ENCODE measurements at regions not wholly inside any gene's neighbourhood (a gene's known extent, or its start where the extent isn't known, plus 50 kb on each side); places are given as distances from the start of the nearest gene placed in this dataset.

DNA sequence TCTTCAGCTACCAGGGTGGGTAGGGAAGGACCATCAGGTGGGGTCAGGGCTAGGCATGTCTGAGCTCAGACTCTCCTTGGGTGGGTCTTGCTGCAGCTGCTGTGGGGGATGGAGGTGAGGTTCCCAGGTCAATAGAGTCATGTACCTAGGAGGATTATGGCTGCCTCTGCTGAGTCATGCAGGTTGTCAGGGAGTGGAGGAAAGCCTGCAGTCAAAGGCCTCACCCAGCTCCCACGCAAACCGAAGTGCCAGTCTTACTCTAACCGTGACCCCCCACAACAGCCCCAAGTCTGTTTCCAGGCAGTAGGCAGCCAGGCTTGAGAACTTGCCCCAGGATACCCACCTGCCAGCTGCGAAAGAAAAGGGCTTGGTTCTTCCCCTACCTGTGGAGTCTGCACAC lies 113.6 kb upstream of the GALNT5 start:
- POLR2A ChIA-PET, result no interaction called here
- CTCF ChIA-PET, result no interaction called here
- DNase-seq (ENCODE audit: extremely low spot score), result no peak
- TF ChIP-seq, protein P1, sequence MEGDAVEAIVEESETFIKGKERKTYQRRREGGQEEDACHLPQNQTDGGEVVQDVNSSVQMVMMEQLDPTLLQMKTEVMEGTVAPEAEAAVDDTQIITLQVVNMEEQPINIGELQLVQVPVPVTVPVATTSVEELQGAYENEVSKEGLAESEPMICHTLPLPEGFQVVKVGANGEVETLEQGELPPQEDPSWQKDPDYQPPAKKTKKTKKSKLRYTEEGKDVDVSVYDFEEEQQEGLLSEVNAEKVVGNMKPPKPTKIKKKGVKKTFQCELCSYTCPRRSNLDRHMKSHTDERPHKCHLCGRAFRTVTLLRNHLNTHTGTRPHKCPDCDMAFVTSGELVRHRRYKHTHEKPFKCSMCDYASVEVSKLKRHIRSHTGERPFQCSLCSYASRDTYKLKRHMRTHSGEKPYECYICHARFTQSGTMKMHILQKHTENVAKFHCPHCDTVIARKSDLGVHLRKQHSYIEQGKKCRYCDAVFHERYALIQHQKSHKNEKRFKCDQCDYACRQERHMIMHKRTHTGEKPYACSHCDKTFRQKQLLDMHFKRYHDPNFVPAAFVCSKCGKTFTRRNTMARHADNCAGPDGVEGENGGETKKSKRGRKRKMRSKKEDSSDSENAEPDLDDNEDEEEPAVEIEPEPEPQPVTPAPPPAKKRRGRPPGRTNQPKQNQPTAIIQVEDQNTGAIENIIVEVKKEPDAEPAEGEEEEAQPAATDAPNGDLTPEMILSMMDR (IDR thresholded peaks at IDR 0.05; ENCODE audit: control extremely low read depth, extremely low read depth, low read depth, missing control alignments), result no peak

DNA sequence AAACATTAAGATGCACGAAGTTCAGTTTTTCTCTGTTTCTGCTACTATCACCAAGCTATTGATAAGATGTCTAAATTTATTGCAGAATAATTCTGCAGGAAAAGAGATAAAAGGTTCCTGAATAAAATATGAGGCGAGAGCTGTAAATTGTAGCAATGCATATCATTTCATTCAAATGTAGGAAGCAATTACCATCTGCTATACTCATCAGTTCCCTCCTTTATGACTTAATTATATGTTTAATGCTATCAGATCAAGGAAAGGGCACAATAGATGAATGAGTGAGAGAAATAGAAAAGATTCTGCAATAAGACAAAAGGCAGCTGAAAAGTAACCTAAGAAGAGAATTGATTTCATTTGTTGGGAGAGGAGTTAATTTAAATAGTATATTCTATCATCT lies 108.2 kb upstream of the GALNT5 start:
- POLR2A ChIA-PET, result no interaction called here
- TF ChIP-seq, protein P1 (IDR thresholded peaks at IDR 0.05; ENCODE audit: control extremely low read depth, extremely low read depth, low read depth, missing control alignments), result no peak
- DNase-seq (ENCODE audit: extremely low spot score), result no peak
- CTCF ChIA-PET, result interaction anchor here (0.6 kb wide), 1 partner anchor 22 kb away, joined by 3 read pairs; no protein-coding TSS in a partner anchor

DNA sequence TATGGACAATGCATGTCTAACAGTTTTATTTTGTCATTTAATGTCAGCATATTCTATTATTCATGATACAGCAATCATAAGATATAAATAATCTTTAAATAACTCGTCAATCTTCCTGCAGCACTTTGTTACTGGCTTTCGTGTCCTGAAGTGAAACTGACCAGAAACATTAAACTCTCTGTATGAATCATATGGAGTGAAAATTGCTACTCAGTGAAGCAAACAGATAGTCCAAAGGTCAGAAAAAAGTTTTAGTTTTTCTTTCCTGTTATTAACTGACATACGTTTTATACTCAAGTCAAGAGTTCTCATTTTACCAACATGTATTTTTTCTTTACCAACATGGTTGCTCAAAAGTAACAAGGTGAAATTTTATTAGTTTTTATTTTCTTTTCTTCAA lies 106.8 kb upstream of the GALNT5 start:
- ChIA-PET POLR2A (no interaction called here), CTCF (no interaction called here)
- TF ChIP-seq, protein P1 (IDR thresholded peaks at IDR 0.05; ENCODE audit: control extremely low read depth, extremely low read depth, low read depth, missing control alignments), result no peak
- DNase-seq (ENCODE audit: extremely low spot score), result peak; percentile 29

DNA sequence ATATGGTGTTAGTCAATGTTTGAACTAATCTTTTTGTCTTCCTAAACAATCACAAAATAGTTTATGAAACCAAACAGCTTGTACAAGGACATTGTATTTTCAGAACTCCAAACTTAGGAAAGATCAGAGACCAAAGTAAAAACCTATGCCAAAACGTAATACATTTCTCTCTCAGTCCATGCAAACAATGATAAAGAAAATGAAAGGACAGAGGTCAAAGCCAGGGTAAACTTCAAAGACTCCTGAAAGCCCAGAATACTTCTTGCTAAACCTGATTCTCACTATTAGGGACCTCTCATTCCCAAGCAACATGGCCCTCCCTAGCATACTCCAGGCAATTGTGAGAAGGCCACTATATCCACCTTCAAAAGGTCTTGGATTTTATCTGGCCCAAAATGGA lies 105.1 kb upstream of the GALNT5 start:
- ChIA-PET CTCF (no interaction called here), POLR2A (no interaction called here)
- TF ChIP-seq, protein P1 (IDR thresholded peaks at IDR 0.05; ENCODE audit: control extremely low read depth, extremely low read depth, low read depth, missing control alignments), result no peak
- DNase-seq (ENCODE audit: extremely low spot score), result no peak

DNA sequence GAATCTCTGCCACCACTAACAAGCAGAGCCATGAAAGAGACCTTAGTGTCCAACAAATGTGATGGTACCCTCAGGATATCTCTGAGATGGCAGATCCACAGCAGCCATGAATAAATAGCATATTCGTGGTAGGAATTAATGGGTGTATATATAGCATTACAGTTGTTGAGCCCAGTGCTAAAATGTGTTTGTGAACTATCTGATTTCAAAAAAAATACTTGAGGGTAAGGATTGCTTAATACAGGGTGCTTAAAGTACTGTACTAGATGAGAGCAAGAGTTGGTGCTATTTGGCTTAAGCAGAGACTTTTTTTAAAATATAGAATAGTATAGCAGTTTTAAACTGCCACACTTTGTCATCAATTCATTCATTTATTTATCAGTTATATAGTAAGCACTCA lies 101.5 kb upstream of the GALNT5 start:
- CTCF ChIA-PET, result no interaction called here

DNA sequence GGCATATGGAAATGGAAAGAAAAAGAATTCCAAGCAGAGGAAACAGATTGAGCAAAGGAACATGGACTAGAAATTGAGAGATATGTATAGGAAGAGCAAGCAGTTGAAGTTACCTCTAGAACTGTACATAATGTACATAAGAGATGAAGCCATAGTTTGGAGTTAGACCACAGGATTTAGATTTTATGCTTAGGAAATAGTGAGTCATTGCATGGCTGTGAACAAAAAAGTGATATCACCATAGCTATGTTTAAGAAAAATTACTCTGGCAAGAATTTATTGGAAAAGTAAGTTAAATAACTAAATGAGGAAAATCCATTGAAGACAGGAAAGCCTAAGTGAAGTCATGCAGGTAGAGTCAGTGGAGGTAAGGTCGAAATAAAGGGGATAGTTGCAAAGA lies 99.4 kb upstream of the GALNT5 start:
- no peak for DNase-seq (ENCODE audit: extremely low spot score)
- ChIA-PET CTCF (interaction anchor here (1.5 kb wide), 1 partner anchor 10 kb away, joined by 4 read pairs; no protein-coding TSS in a partner anchor), POLR2A (no interaction called here)
- TF ChIP-seq, protein P1 (IDR thresholded peaks at IDR 0.05; ENCODE audit: control extremely low read depth, extremely low read depth, low read depth, missing control alignments), result no peak

More for the DNA sequence above, 101.5 kb upstream of the GALNT5 start:
- TF ChIP-seq, protein P1 (IDR thresholded peaks at IDR 0.05; ENCODE audit: control extremely low read depth, extremely low read depth, low read depth, missing control alignments), result no peak
- DNase-seq (ENCODE audit: extremely low spot score), result no peak
- POLR2A ChIA-PET, result no interaction called here
